ENCODE measurements at regions not wholly inside any gene's neighbourhood (a gene's known extent, or its start where the extent isn't known, plus 50 kb on each side); places are given as distances from the start of the nearest gene placed in this dataset.

GRCh38 chr6:112846681-112847080 lies 499.6 kb downstream of the RFPL4B start:
- Histone ChIP-seq H3K9me3 (replicated peaks) (peaks cover 6% of the 10 kb centered on the region), H3K27ac (replicated peaks) (no peak overlapping the region), H3K27me3 (ENCODE audit: low read depth) (no peaks in the 10 kb centered on the region), H3K4me3 (no peak overlapping the region), H3K4me1 (no peaks in the 10 kb centered on the region), H3K36me3 (no peaks in the 10 kb centered on the region)
- DNase-seq, result no peak
- intact Hi-C loops (cut with micrococcal nuclease), result no loop called here
- TF ChIP-seq, protein P1, sequence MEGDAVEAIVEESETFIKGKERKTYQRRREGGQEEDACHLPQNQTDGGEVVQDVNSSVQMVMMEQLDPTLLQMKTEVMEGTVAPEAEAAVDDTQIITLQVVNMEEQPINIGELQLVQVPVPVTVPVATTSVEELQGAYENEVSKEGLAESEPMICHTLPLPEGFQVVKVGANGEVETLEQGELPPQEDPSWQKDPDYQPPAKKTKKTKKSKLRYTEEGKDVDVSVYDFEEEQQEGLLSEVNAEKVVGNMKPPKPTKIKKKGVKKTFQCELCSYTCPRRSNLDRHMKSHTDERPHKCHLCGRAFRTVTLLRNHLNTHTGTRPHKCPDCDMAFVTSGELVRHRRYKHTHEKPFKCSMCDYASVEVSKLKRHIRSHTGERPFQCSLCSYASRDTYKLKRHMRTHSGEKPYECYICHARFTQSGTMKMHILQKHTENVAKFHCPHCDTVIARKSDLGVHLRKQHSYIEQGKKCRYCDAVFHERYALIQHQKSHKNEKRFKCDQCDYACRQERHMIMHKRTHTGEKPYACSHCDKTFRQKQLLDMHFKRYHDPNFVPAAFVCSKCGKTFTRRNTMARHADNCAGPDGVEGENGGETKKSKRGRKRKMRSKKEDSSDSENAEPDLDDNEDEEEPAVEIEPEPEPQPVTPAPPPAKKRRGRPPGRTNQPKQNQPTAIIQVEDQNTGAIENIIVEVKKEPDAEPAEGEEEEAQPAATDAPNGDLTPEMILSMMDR (IDR thresholded peaks at IDR 0.05; ENCODE audit: borderline replicate concordance), result no peak

GRCh38 chr6:112851146-112851545 lies 504.0 kb downstream of the RFPL4B start:
- H3K4me1 ChIP-seq, result no peaks in the 10 kb centered on the region
- no peaks in the 10 kb centered on the region for H3K36me3 ChIP-seq
- H3K9me3 ChIP-seq (replicated peaks), result no peaks in the 10 kb centered on the region
- intact Hi-C loops (cut with micrococcal nuclease), result no loop called here
- no peak overlapping the region for H3K27ac ChIP-seq (replicated peaks)
- H3K4me3 ChIP-seq, result no peak overlapping the region
- no peaks in the 10 kb centered on the region for H3K27me3 ChIP-seq (ENCODE audit: low read depth)
- DNase-seq, result no peak
- TF ChIP-seq, protein P1 (IDR thresholded peaks at IDR 0.05; ENCODE audit: borderline replicate concordance), result no peak

DNA sequence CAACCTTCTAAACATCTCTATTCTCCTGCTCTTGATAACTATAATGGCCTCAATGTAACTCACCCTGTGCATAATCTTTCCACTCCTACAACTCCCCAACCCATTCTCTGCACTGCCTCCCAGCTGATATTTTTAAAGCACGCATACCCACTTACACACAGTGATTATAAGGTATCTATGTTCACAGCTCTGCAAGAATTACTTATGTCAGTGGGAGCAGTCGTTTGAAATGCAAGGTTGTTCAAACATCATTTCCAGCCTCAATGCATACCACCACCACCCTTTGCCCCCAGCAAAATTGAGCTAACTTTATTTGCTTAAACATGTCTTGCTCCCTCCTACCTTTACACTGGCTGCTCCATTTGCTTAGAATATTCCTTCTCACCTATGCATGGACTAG lies 506.0 kb downstream of the RFPL4B start:
- DNase-seq, result no peak
- Histone ChIP-seq H3K27me3 (ENCODE audit: low read depth) (no peaks in the 10 kb centered on the region), H3K4me1 (no peaks in the 10 kb centered on the region), H3K27ac (replicated peaks) (no peak overlapping the region), H3K9me3 (replicated peaks) (no peaks in the 10 kb centered on the region), H3K36me3 (no peaks in the 10 kb centered on the region), H3K4me3 (no peak overlapping the region)
- intact Hi-C loops (cut with micrococcal nuclease), result no loop called here
- TF ChIP-seq, protein P1 (IDR thresholded peaks at IDR 0.05; ENCODE audit: borderline replicate concordance), result no peak

DNA sequence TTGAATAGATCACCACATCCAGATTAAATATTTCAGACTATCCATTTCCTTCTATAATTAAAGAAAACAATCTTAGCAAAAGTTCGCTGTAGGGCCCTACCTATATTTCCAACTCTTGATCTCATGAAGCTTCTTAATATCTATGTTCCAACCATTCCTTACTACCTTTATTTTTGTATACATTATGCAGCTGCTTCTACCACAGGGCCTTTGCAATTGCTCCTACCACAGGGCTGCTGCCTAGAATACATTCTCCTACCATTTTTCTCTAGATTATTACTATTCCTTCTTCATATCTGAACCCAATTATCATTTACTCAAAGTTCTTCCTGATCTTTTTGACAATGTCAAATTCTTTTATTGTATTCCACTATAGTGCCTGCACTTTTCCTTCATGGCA lies 516.6 kb downstream of the RFPL4B start:
- TF ChIP-seq, protein P1 (IDR thresholded peaks at IDR 0.05; ENCODE audit: borderline replicate concordance), result no peak
- no peaks in the 10 kb centered on the region for H3K27me3 ChIP-seq (ENCODE audit: low read depth)
- DNase-seq, result no peak
- intact Hi-C loops (cut with micrococcal nuclease), result no loop called here
- no peaks in the 10 kb centered on the region for H3K4me1 ChIP-seq
- no peak overlapping the region for H3K4me3 ChIP-seq
- H3K9me3 ChIP-seq (replicated peaks), result peaks cover 3% of the 10 kb centered on the region
- H3K36me3 ChIP-seq, result no peaks in the 10 kb centered on the region
- H3K27ac ChIP-seq (replicated peaks), result no peak overlapping the region

- no peaks in the 10 kb centered on the region for H3K36me3 ChIP-seq
- no peaks in the 10 kb centered on the region for H3K27me3 ChIP-seq (ENCODE audit: low read depth)
- TF ChIP-seq, protein P1 (IDR thresholded peaks at IDR 0.05; ENCODE audit: borderline replicate concordance), result no peak
- H3K27ac ChIP-seq (replicated peaks), result no peak overlapping the region
- H3K9me3 ChIP-seq (replicated peaks), result peaks cover 16% of the 10 kb centered on the region
- intact Hi-C loops (cut with micrococcal nuclease), result no loop called here
- no peak overlapping the region for H3K4me3 ChIP-seq
- no peaks in the 10 kb centered on the region for H3K4me1 ChIP-seq
- DNase-seq, result no peak
Observed at GRCh38 chr6:112865131-112865530, 518.0 kb downstream of the RFPL4B start.

GRCh38 chr6:112874881-112875280 lies 527.8 kb downstream of the RFPL4B start:
- TF ChIP-seq, protein P1 (IDR thresholded peaks at IDR 0.05; ENCODE audit: borderline replicate concordance), result no peak
- no peak overlapping the region for H3K27ac ChIP-seq (replicated peaks)
- H3K36me3 ChIP-seq, result no peaks in the 10 kb centered on the region
- peaks cover 19% of the 10 kb centered on the region for H3K9me3 ChIP-seq (replicated peaks)
- H3K4me3 ChIP-seq, result no peak overlapping the region
- intact Hi-C loops (cut with micrococcal nuclease), result no loop called here
- peaks cover 6% of the 10 kb centered on the region for H3K4me1 ChIP-seq
- DNase-seq, result no peak
- no peaks in the 10 kb centered on the region for H3K27me3 ChIP-seq (ENCODE audit: low read depth)

All from left ventricle myocardium inferior (tissue), 1 donor.